SKM-1 (cell line): ENCODE measurements at regions not wholly inside any gene's neighbourhood (a gene's known extent, or its start where the extent isn't known, plus 50 kb on each side); places are given as distances from the start of the nearest gene placed in this dataset.
"Not testable (repeated sequence)": the region's sequence is repeated elsewhere in the genome, so short reads cannot be mapped to it uniquely, and the experiment has no call there.

Source experiments
- DNase-seq: peaks from one replicate; lab custom pipeline; 2025; ENCODE audit not compliant: unreplicated experiment; lab: John Stamatoyannopoulos, UW

GRCh38 chr5:152184266-152184665 lies 220.8 kb downstream of the NMUR2 start:
- DNase-seq = no peak

DNA sequence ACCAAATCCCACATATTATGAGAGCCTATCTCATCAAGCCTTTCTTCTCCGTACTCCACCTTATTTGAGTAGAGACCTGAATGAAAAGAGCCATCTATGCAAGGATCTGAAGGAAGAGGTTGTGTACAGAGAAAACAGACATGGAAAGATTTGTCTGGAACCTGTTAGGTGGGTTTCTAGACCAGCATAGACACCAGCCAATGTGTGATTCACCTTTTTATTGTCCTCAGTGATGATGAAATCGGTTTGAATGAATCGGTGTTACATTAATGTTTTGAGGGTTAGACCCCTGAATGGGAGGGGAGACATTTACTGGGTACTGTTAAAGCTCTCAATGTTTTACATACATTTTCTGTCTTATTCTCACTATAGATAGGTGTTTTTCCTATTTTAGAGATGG lies 223.6 kb downstream of the NMUR2 start:
- DNase-seq = no peak

DNA sequence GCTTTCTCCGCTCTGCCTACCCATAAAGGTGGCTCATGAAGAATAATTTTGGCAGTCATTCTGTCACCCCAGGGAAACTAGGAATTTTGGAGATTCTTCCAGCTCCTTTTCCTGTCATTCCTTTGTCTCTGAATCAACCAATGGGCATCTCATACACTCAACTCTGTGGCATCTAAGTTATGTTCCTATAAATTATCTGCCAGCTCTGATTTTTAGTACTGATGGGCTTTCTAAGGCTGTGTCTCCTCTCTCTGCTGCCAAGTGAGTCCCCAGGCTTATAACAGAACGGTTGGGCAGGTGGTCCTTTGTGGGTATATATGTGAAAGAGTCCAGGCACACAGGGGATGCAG lies 226.8 kb downstream of the NMUR2 start:
- no peak for DNase-seq

DNA sequence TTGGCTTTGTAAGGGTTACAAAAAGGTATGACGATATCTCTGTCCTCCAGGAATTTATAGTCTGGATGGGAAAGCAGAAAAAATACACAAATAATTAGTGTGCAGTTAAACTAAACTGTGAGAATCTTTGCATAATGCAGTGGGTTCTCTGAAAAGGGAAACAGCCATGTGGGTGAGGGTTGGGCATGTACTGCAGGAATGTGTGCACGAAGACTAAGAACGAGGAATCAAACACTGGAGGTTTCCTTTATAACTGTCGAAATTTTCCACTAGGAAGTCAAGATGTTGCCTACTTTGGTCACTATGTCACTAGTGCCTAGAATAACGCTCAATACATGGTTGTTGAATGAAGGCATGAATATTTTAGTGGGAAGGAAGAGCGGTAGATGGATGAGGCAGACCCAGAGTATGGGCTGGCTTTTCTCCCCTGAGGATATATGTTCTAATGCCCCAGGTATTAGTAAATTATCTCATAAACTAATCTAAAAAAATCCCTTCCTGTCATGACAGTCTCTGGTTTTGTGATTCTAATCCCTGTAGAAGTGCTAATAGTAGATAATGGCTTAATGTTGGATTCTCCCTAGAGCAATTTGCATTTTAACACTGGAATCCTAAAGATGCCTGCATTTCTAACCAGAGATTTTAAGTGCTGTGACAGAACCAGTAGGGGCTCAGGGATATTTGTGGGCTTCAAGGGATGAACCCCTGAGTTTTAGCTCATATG lies 227.3 kb downstream of the NMUR2 start:
- no peak for DNase-seq

DNA sequence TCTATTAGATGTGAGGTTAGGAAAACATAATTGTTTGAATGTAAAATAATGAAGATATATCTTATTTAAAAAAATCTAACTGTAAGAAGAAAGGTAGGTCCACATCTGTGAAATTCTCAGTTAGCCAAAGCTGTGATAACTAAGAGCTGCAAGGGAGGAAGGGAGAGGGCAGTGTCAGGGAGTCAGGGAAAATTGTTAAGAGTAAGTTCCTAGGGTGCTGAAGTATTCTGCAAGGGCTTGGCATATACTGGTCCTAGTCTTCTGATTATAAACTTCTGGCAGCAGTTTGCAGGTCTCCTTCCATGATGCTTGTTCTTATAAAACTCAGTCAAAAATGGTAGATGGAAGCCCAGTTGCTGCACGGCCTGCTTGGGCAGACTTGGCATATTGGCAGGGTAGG lies 233.2 kb downstream of the NMUR2 start:
- no peak for DNase-seq

GRCh38 chr5:152170350-152170749 lies 234.7 kb downstream of the NMUR2 start:
- no peak for DNase-seq

GRCh38 chr5:152164860-152165259 lies 240.2 kb upstream of the GLRA1 start:
- no peak for DNase-seq

DNA sequence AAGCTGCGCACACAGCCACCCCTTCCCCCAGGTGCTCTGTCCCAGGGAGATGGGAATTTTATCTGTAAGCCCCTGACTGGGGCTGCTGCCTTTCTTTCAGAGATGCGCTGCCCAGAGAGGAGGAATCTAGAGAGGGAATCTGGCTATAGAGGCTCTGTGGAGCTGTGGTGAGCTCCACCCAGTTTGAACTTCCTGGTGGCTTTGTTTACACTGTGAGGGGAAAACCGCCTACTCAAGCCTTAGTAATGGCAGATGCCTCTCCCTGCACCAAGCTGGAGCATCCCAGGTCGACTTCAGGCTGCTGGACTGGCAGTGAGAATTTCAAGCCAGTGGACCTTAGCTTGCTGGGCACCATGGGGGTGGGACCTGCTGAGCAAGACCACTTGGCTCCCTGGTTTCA lies 235.2 kb upstream of the GLRA1 start:
- not testable (repeated sequence) for DNase-seq

DNA sequence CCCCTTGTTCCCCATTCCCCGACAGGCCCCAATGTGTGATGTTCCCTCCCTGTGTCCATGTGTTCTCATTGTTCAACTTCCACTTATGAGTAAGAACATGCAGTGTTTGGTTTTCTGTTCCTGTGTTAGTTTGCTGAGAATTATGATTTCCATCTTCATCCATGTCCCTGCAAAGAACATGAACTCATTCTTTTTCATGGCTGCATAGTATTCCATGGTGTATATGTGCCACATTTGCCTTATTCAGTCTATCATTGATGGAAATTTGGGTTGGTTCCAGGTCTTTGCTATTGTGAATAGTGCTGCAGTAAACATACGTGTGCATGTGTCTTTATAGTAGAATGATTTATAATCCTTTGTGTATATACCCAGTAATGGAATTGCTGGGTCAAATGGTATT lies 229.8 kb upstream of the GLRA1 start:
- not testable (repeated sequence) for DNase-seq

- DNase-seq = no peak
These were observed 227.3 kb upstream of the GLRA1 start for GRCh38 chr5:152151940-152152339.

DNA sequence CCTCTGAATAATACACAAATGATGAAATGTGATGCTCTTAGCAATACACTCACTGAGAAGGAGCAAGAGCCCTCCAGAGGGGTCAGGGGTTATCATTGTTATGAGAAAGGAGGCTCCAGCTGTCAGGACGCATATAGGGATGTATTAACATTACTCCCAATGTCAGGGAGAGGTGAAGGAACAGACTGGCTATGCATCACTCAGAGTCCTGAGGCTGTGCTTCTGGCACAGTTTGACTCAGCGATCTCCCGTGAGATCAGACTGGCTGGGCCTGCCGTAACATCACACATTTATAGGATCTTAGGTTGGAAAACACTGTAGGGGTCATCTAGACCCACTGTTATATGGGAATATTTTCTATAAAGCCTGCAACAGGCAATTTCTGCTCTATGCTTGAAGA lies 226.5 kb upstream of the GLRA1 start:
- DNase-seq = no peak

- no peak for DNase-seq
These were observed 222.6 kb upstream of the GLRA1 start for GRCh38 chr5:152147286-152147685.

DNA sequence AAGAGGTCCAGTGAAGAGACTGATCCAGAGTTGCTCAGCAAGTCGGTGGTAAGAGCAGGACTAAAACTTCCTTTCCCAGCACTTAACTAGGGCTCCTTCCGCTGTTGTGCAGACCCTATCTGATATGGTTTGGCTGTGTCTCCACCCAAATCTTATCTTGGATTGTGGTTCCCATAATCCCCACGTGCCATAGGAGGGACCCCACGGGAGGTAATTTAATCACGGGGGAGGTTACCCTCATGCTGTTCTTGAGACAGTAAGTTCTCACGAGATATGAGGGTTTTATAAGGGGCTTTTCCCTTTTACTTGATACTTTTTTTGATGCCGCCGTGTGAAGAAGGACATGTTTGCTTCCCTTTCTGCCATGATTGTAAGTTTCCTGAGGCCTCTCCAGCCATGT lies 221.9 kb upstream of the GLRA1 start:
- no peak for DNase-seq

DNA sequence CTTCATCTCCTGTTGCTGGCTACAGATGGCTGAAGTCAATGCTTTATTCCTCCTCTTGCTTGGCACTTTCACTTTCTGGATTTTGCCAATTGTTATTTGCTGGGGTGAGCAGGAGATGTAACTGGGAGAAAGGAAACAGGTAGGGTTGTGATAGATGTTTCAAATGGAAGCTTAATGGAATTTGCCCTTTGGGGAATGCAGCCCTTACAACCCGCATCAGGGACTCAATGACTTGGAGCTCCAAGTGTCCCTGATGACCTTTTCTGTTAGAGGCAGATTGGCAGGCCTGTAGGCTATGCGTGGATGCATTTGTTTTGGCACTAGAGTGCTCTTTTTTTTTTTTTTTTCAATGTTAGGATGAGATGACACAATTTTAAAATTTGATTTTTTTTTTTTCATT lies 219.9 kb upstream of the GLRA1 start:
- no peak for DNase-seq

DNA sequence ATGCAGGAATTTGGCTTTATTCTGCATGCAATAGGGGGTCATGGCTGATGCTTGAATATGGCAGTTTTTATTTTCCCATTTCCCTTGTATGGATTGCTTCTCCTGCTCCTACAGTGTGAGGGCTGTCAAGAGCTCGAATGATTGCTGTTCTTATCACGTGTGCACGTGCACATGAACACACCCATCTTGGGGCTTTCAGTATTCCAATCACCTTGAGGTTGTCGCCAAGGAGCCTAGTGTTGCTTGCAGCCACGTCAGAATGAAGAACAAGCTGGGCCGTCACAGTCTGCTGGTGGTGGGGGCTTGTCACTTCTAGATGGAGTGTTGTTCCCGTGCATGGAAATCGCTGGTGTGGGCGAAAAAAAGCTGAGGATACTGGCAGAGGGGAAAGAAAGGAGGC lies 219.4 kb upstream of the GLRA1 start:
- no peak for DNase-seq

GRCh38 chr5:152142840-152143469 lies 218.3 kb upstream of the GLRA1 start:
- peak; percentile 61 for DNase-seq

DNA sequence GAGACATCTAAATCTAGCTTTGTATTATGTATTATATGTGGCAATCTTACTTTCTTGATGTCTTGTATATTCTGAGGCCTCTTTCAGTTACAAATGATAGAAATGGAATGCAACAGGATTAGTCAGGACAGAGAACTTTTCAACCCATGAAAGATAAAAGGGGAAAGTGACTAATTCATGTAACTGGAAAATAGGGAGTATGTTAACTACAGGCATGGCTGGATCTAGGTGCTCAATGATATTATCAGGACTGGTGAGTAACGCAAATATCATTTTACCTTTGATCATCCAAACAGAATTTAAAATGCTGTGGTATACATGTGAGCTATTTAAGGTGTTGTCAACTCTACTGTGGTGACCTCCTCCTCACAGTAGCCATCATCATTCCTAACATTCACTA lies 215.7 kb upstream of the GLRA1 start:
- DNase-seq = no peak

- no peak for DNase-seq
These were observed 212.4 kb upstream of the GLRA1 start for GRCh38 chr5:152137063-152137462.

GRCh38 chr5:152136321-152136720 lies 211.7 kb upstream of the GLRA1 start:
- DNase-seq = no peak

- no peak for DNase-seq
These were observed 211.2 kb upstream of the GLRA1 start for GRCh38 chr5:152135827-152136226.

DNA sequence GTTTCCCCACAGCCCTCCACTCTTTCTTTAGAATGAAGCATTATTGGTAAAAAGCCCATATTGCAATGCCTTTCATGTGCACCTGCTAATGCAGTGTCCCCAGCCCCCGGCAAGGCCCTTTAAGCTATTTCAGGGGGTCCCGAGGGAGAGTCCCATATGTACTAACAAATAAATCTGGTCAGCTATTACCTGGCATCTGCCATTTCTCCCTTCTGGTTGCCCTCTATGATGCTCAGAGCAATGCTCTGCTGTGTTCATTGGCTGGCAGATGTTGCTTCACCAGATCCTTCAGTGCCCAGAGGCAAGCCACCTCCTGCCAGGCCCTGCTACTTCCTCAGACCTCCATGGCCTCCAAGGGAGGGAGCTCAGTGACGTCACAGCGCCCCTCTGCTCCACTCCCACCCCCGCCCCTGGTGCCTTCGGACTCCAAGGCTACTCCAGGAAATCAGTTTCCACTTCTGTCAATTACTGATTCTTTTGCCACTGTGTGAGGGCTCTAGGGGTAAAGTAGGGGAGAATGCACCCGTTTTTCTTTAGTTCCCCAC lies 201.1 kb upstream of the GLRA1 start:
- no peak for DNase-seq

DNA sequence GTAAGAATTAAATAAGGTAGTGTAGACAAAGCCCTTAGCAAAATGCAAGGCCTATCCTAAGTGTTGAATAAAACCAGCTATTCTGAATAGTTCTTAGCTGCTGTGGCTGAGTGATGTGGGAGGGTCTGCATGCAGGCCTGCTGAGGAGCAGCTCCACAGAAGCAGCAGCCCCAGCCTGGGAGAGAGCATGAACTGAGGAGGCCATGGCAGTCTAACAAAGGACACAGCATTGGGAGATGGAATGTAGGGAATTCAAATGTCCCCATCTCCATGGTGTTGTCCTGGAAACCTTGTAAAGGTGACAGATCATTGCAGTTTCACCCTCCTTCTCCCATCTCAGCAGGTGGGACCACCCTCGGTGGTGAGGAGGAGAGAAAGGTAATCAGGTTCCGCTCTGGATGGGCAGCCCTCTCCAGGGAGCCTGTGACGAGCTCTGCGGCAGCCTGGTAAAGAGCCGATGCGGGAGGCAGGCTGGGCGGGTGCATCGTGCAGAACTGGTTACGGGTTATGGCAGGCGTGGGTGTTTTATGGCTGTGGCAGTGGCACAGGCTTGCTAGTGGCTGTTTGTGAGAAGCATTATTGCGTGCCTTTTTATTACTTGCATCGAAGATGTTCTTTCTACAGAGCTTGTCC lies 199.9 kb upstream of the GLRA1 start:
- DNase-seq = no peak
